Testis (tissue), 2 donors: ENCODE measurements at regions not wholly inside any gene's neighbourhood (a gene's known extent, or its start where the extent isn't known, plus 50 kb on each side); places are given as distances from the start of the nearest gene placed in this dataset.
"Not testable (repeated sequence)": the region's sequence is repeated elsewhere in the genome, so short reads cannot be mapped to it uniquely, and the experiment has no call there.

ENCODE experiments used
- DNase-seq: peaks from one replicate; pipeline ENCODE4 v3.0.0-alpha.2; 2019
- H3K27ac ChIP-seq, 2 donors: fragments of 200-600 bp; sonication (generic); one replicate each; pipeline ENCODE4 v1.5.1; 2019
- H3K27me3 ChIP-seq: fragments of 200-600 bp; sonication (generic); one replicate; pipeline ENCODE4 v1.5.1; 2019
- H3K36me3 ChIP-seq: fragments of 200-600 bp; sonication (generic); one replicate; pipeline ENCODE4 v1.5.1; 2017; ENCODE audit warnings: low read depth; ENCODE audit errors: missing control alignments
- H3K4me1 ChIP-seq: fragments of 200-600 bp; sonication (generic); one replicate; pipeline ENCODE4 v1.5.1; 2019
- H3K4me3 ChIP-seq, 2 donors: fragments of 200-600 bp; sonication (generic); one replicate each; pipeline ENCODE4 v1.5.1; 2017 to 2019
- H3K9me3 ChIP-seq: fragments of 200-600 bp; sonication (generic); one replicate; pipeline ENCODE4 v1.5.1; 2017
- CTCF ChIP-seq, 3 experiments: fragments of 450-650 bp in 2 of 3; fragments of 200-600 bp in 1 of 3; sonication (generic) in 1 of 3; IDR thresholded peaks; one replicate each; pipeline ENCODE4 v1.5.1; 2016 to 2019; ENCODE audit warnings: antibody characterized with exemption in 3 of 3, mild to moderate bottlenecking in 2 of 3, moderate library complexity in 1 of 3
- POLR2A ChIP-seq: fragments of 450-650 bp; IDR thresholded peaks from one replicate; pipeline ENCODE4 v1.6.1; 2017; ENCODE audit warnings: antibody characterized with exemption, mild to moderate bottlenecking, moderate library complexity
- WGBS, 2 donors: methylation state at CpG; one replicate each; pipeline ENCODE4 v1.1.5; 2018; 5-methylcytosine and 5-hydroxymethylcytosine counted together
- intact Hi-C: fragments of 100-400 bp; cut with DNase I; formaldehyde crosslinking; loops from one replicate; pipeline ENCODE4 v1.15.1; 2023; ENCODE audit warnings: low total_unique reads

GRCh38 chr2:10197697-10198076 is 75.1 kb downstream of the RRM2 start:
- Histone ChIP-seq H3K27ac (no peak overlapping the region), H3K4me1 (no peaks in the 10 kb centered on the region), H3K36me3 (no peaks in the 10 kb centered on the region), H3K27me3 (no peaks in the 10 kb centered on the region), H3K4me3 (no peak overlapping the region), H3K9me3 (no peaks in the 10 kb centered on the region)
- 80 to 100% methylated on average over 2 to 5 of the region's 5 CpGs for WGBS, 2 donors
- no peak for DNase-seq
- no peak for TF ChIP-seq CTCF (IDR thresholded peaks at IDR 0.05)
- no peak for TF ChIP-seq POLR2A
- intact Hi-C loops: no loop called here

GRCh38 chr2:10198482-10198881 is 75.9 kb downstream of the RRM2 start:
- H3K27ac ChIP-seq, H3K9me3 ChIP-seq, H3K4me3 ChIP-seq, DNase-seq, H3K27me3 ChIP-seq, H3K4me1 ChIP-seq, H3K36me3 ChIP-seq, intact Hi-C loops: not testable (repeated sequence)
- WGBS, 2 donors: 79 to 96% methylated on average over 6 of the region's 6 CpGs

GRCh38 chr2:10201201-10201600 is 78.7 kb downstream of the RRM2 start:
- no peaks in the 10 kb centered on the region for H3K9me3 ChIP-seq
- no peak overlapping the region for H3K27ac ChIP-seq
- intact Hi-C loops: no loop called here
- peak overlapping the region in 1 of 2 donors; percentile 23 for H3K4me3 ChIP-seq
- TF ChIP-seq POLR2A: no peak
- no peak for TF ChIP-seq CTCF (IDR thresholded peaks at IDR 0.05)
- no peaks in the 10 kb centered on the region for H3K27me3 ChIP-seq
- no peaks in the 10 kb centered on the region for H3K4me1 ChIP-seq
- WGBS, 2 donors: 71 to 85% methylated on average over 4 of the region's 4 CpGs
- H3K36me3 ChIP-seq: no peaks in the 10 kb centered on the region
- DNase-seq: no peak

GRCh38 chr2:10202131-10202665 is 79.7 kb downstream of the RRM2 start:
- Histone ChIP-seq H3K4me3 (no peak overlapping the region), H3K27me3 (no peaks in the 10 kb centered on the region), H3K27ac (no peak overlapping the region), H3K36me3 (no peaks in the 10 kb centered on the region), H3K9me3 (no peaks in the 10 kb centered on the region), H3K4me1 (no peaks in the 10 kb centered on the region)
- TF ChIP-seq POLR2A (no peak), CTCF (IDR thresholded peaks at IDR 0.05) (no peak)
- intact Hi-C loops: no loop called here
- DNase-seq: no peak
- 76 to 80% methylated on average over 4 of the region's 4 CpGs for WGBS, 2 donors

GRCh38 chr2:10204326-10205161 is 82.0 kb downstream of the RRM2 start:
- H3K27me3 ChIP-seq: no peaks in the 10 kb centered on the region
- no peaks in the 10 kb centered on the region for H3K36me3 ChIP-seq
- no peak overlapping the region for H3K27ac ChIP-seq
- no peaks in the 10 kb centered on the region for H3K4me1 ChIP-seq
- no peak overlapping the region for H3K4me3 ChIP-seq
- H3K9me3 ChIP-seq: no peaks in the 10 kb centered on the region
- DNase-seq: no peak
- intact Hi-C loops: no loop called here
- no peak for TF ChIP-seq POLR2A
- no peak for TF ChIP-seq CTCF (IDR thresholded peaks at IDR 0.05)
- 92% methylated on average over 23 to 25 of the region's 25 CpGs for WGBS, 2 donors
